HepG2 (cell line): ENCODE measurements at regions not wholly inside any gene's neighbourhood (a gene's known extent, or its start where the extent isn't known, plus 50 kb on each side); places are given as distances from the start of the nearest gene placed in this dataset.

Experiments
- CREM ChIP-seq, 2 experiments: sonication (generic) in 1 of 2; formaldehyde crosslinking in 1 of 2; IDR thresholded peaks; 2 replicates each; pipeline versions ENCODE4 v1.4.0 to v1.6.1; 2016 to 2020; ENCODE audit warnings: antibody characterized with exemption in 1 of 2, mild to moderate bottlenecking in 1 of 2, missing genetic modification reagents in 1 of 2
- MLX ChIP-seq: IDR thresholded peaks from 2 replicates; pipeline ENCODE4 v1.6.1; 2016
- NFE2L1 ChIP-seq: sonication (generic); formaldehyde crosslinking; IDR thresholded peaks from 2 replicates; pipeline ENCODE4 v1.4.0; 2020; ENCODE audit warnings: missing genetic modification reagents, mild to moderate bottlenecking, borderline replicate concordance
- ZBTB1 ChIP-seq: sonication (generic); formaldehyde crosslinking; IDR thresholded peaks from 2 replicates; pipeline ENCODE4 v1.4.0; 2020; ENCODE audit warnings: missing genetic modification reagents, borderline replicate concordance
- ZBTB8A ChIP-seq: sonication (generic); formaldehyde crosslinking; IDR thresholded peaks from 2 replicates; pipeline ENCODE4 v1.4.0; 2020; ENCODE audit warnings: mild to moderate bottlenecking, low read depth, missing genetic modification reagents, borderline replicate concordance
- ZMYM3 ChIP-seq: sonication (generic); formaldehyde crosslinking; IDR thresholded peaks from 2 replicates; pipeline ENCODE4 v1.5.1; 2020; ENCODE audit warnings: mild to moderate bottlenecking, missing genetic modification reagents
- ZNF264 ChIP-seq: sonication (generic); formaldehyde crosslinking; IDR thresholded peaks from 2 replicates; pipeline ENCODE4 v1.4.0; 2020; ENCODE audit warnings: missing genetic modification reagents
- ZNF274 ChIP-seq: sonication (generic); formaldehyde crosslinking; IDR thresholded peaks from 2 replicates; pipeline ENCODE4 v1.5.1; 2020; ENCODE audit warnings: mild to moderate bottlenecking, missing genetic modification reagents
- ZNF292 ChIP-seq: sonication (generic); formaldehyde crosslinking; IDR thresholded peaks from 2 replicates; pipeline ENCODE4 v1.8.1; 2022; ENCODE audit warnings: mild to moderate bottlenecking, low read depth, missing genetic modification reagents, borderline replicate concordance
- ZNF407 ChIP-seq: sonication (generic); formaldehyde crosslinking; IDR thresholded peaks from one replicate; pipeline ENCODE4 v1.5.1; 2020; ENCODE audit warnings: mild to moderate bottlenecking, missing genetic modification reagents; ENCODE audit errors: not compliant biosample characterization

- no peak for TF ChIP-seq MLX (CRISPR knock-in tag)
- TF ChIP-seq CREM (IDR thresholded peaks at IDR 0.05) = no peak
- TF ChIP-seq CREM (CRISPR knock-in tag; IDR thresholded peaks at IDR 0.05) = no peak
- no peak for TF ChIP-seq NFE2L1
- TF ChIP-seq ZNF407 = no peak
- no peak for TF ChIP-seq ZNF292 (CRISPR knock-in tag)
- no peak for TF ChIP-seq ZMYM3 (CRISPR knock-in tag)
- TF ChIP-seq ZNF264 (CRISPR knock-in tag) = no peak
- no peak for TF ChIP-seq ZNF274 (CRISPR knock-in tag)
- TF ChIP-seq ZBTB1 (CRISPR knock-in tag) = no peak
- no peak for TF ChIP-seq ZBTB8A (CRISPR knock-in tag)
These were observed 303.7 kb downstream of the KCNJ2 start for GRCh38 chr17:70473049-70473448.
